ENCODE measurements at regions not wholly inside any gene's neighbourhood (a gene's known extent, or its start where the extent isn't known, plus 50 kb on each side); places are given as distances from the start of the nearest gene placed in this dataset.
A peak's percentile ranks its signal among the peaks of the same experiment; 100 is the strongest.

GRCh38 chr2:19580830-19581229, 222.4 kb upstream of the OSR1 start (continued):
- no peak for TF ChIP-seq THAP9 (CRISPR knock-in tag; IDR thresholded peaks at IDR 0.05; ENCODE audit: borderline replicate concordance)
- TF ChIP-seq ATF3 (CRISPR knock-in tag; IDR thresholded peaks at IDR 0.05): no peak
- no peak for TF ChIP-seq FOXA1 (IDR thresholded peaks at IDR 0.05)
- TF ChIP-seq FOXA1 (CRISPR knock-in tag; IDR thresholded peaks at IDR 0.05): peak; percentile 73; the same call in 1 of the 2 replicates
- TF ChIP-seq ZNF333 (CRISPR knock-in tag; IDR thresholded peaks at IDR 0.05; ENCODE audit: borderline replicate concordance): no peak
- no peak for TF ChIP-seq CREM (IDR thresholded peaks at IDR 0.05)
- TF ChIP-seq CREM (CRISPR knock-in tag; IDR thresholded peaks at IDR 0.05): no peak
- no peak for TF ChIP-seq ZNF709 (CRISPR knock-in tag; IDR thresholded peaks at IDR 0.05)
- no peak for TF ChIP-seq CENPT (CRISPR knock-in tag; IDR thresholded peaks at IDR 0.05; ENCODE audit: low read depth)
- TF ChIP-seq ZNF12 (CRISPR knock-in tag; IDR thresholded peaks at IDR 0.05): no peak
- no peak for TF ChIP-seq DPF2 (CRISPR knock-in tag; IDR thresholded peaks at IDR 0.05; ENCODE audit: borderline replicate concordance, low read depth)
- TF ChIP-seq MTERF4 (CRISPR knock-in tag; IDR thresholded peaks at IDR 0.05): no peak
- TF ChIP-seq DDIT3 (CRISPR knock-in tag; IDR thresholded peaks at IDR 0.05): no peak
- TF ChIP-seq AHR (CRISPR knock-in tag; IDR thresholded peaks at IDR 0.05): no peak
- no peak for TF ChIP-seq SOX13 (IDR thresholded peaks at IDR 0.05)
- peak in 1 of 2 experiments; percentile 24; a peak in 1 of 4 replicates for TF ChIP-seq SOX13 (CRISPR knock-in tag; conservative IDR thresholded peaks at IDR 0.05 in 1 of 2, IDR thresholded peaks at IDR 0.05 in 1 of 2)
- TF ChIP-seq ELF4 (CRISPR knock-in tag; IDR thresholded peaks at IDR 0.05; ENCODE audit: borderline replicate concordance): no peak
- TF ChIP-seq ZNF281 (CRISPR knock-in tag; IDR thresholded peaks at IDR 0.05; ENCODE audit: borderline replicate concordance): no peak
- TF ChIP-seq ZNF768 (CRISPR knock-in tag; IDR thresholded peaks at IDR 0.05): no peak
- no peak for TF ChIP-seq MTA3 (CRISPR knock-in tag; IDR thresholded peaks at IDR 0.05)
- no peak for TF ChIP-seq ZSCAN29 (CRISPR knock-in tag; conservative IDR thresholded peaks at IDR 0.05)

Data from HepG2 (cell line).